ENCODE measurements at regions not wholly inside any gene's neighbourhood (a gene's known extent, or its start where the extent isn't known, plus 50 kb on each side); places are given as distances from the start of the nearest gene placed in this dataset.

- Mint-ChIP-seq H3K9me3 (peaks cover 0 to 5% (median 0%) of the 10 kb centered on the region in 7 donors), H3K36me3 (no peaks in the 10 kb centered on the region), H3K27me3 (peaks cover 6% of the 10 kb centered on the region), H3K4me3 (no peak overlapping the region), H3K27ac (no peak overlapping the region), H3K4me1 (peaks cover 0 to 4% (median 0%) of the 10 kb centered on the region in 4 donors)
- no peaks in the 10 kb centered on the region for H3K27me3 ChIP-seq (ENCODE audit: control insufficient read depth, insufficient read depth, low read length)
- ATAC-seq (ENCODE audit: low read depth in 2 of 2) (no peak), DNase-seq (no peak)
- H3K4me3 ChIP-seq (ENCODE audit: low read depth, low read length) = no peak overlapping the region
- no peaks in the 10 kb centered on the region for H3K4me1 ChIP-seq (ENCODE audit: control insufficient read depth, insufficient read depth, low read length, poor library complexity, severe bottlenecking)
- no peaks in the 10 kb centered on the region for H3K36me3 ChIP-seq (ENCODE audit: control insufficient read depth, insufficient read depth, low read length)
- no peak overlapping the region for H3K27ac ChIP-seq (ENCODE audit: insufficient read depth, low read length, poor library complexity, severe bottlenecking)
- no peaks in the 10 kb centered on the region for H3K9me3 ChIP-seq (ENCODE audit: control insufficient read depth in 2 of 2, low read length in 2 of 2)
These were observed 140.3 kb upstream of the FER start for GRCh38 chr5:108607421-108607820.

GRCh38 chr5:108606185-108606584, 141.5 kb upstream of the FER start:
- Mint-ChIP-seq H3K27me3 (peaks cover 6% of the 10 kb centered on the region), H3K27ac (no peak overlapping the region), H3K9me3 (peaks cover 0 to 4% (median 0%) of the 10 kb centered on the region in 7 donors), H3K4me3 (no peak overlapping the region), H3K36me3 (no peaks in the 10 kb centered on the region), H3K4me1 (peaks cover 0 to 4% (median 0%) of the 10 kb centered on the region in 4 donors)
- Histone ChIP-seq H3K36me3 (ENCODE audit: control insufficient read depth, insufficient read depth, low read length) (no peaks in the 10 kb centered on the region), H3K9me3 (ENCODE audit: control insufficient read depth in 2 of 2, low read length in 2 of 2) (no peaks in the 10 kb centered on the region), H3K27me3 (ENCODE audit: control insufficient read depth, insufficient read depth, low read length) (no peaks in the 10 kb centered on the region), H3K4me3 (ENCODE audit: low read depth, low read length) (no peak overlapping the region), H3K4me1 (ENCODE audit: control insufficient read depth, insufficient read depth, low read length, poor library complexity, severe bottlenecking) (no peaks in the 10 kb centered on the region), H3K27ac (ENCODE audit: insufficient read depth, low read length, poor library complexity, severe bottlenecking) (no peak overlapping the region)
- ATAC-seq (ENCODE audit: low read depth in 2 of 2) = no peak
- peak in 1 of 3 donors; percentile 23 for DNase-seq

GRCh38 chr5:108602830-108603229, 144.9 kb upstream of the FER start:
- H3K4me1 ChIP-seq (ENCODE audit: control insufficient read depth, insufficient read depth, low read length, poor library complexity, severe bottlenecking) = no peaks in the 10 kb centered on the region
- ATAC-seq (ENCODE audit: low read depth in 2 of 2) (no peak), DNase-seq (no peak)
- no peaks in the 10 kb centered on the region for H3K9me3 ChIP-seq (ENCODE audit: control insufficient read depth in 2 of 2, low read length in 2 of 2)
- H3K4me3 Mint-ChIP-seq = no peak overlapping the region
- H3K27ac Mint-ChIP-seq = no peak overlapping the region
- no peaks in the 10 kb centered on the region for H3K4me1 Mint-ChIP-seq
- H3K27ac ChIP-seq (ENCODE audit: insufficient read depth, low read length, poor library complexity, severe bottlenecking) = no peak overlapping the region
- peaks cover 0 to 1% (median 0%) of the 10 kb centered on the region in 7 donors for H3K9me3 Mint-ChIP-seq
- no peaks in the 10 kb centered on the region for H3K27me3 ChIP-seq (ENCODE audit: control insufficient read depth, insufficient read depth, low read length)
- peaks cover 11% of the 10 kb centered on the region for H3K27me3 Mint-ChIP-seq
- H3K36me3 Mint-ChIP-seq = no peaks in the 10 kb centered on the region
- H3K36me3 ChIP-seq (ENCODE audit: control insufficient read depth, insufficient read depth, low read length) = no peaks in the 10 kb centered on the region
- no peak overlapping the region for H3K4me3 ChIP-seq (ENCODE audit: low read depth, low read length)

- H3K27ac Mint-ChIP-seq = no peak overlapping the region
- H3K27me3 Mint-ChIP-seq = no peaks in the 10 kb centered on the region
- H3K4me1 Mint-ChIP-seq = no peaks in the 10 kb centered on the region
- H3K9me3 ChIP-seq (ENCODE audit: control insufficient read depth in 2 of 2, low read length in 2 of 2) = no peaks in the 10 kb centered on the region
- H3K4me3 ChIP-seq (ENCODE audit: low read depth, low read length) = no peak overlapping the region
- no peak overlapping the region for H3K27ac ChIP-seq (ENCODE audit: insufficient read depth, low read length, poor library complexity, severe bottlenecking)
- H3K36me3 Mint-ChIP-seq = no peaks in the 10 kb centered on the region
- DNase-seq (no peak), ATAC-seq (ENCODE audit: low read depth in 2 of 2) (no peak)
- no peaks in the 10 kb centered on the region for H3K27me3 ChIP-seq (ENCODE audit: control insufficient read depth, insufficient read depth, low read length)
- no peaks in the 10 kb centered on the region for H3K4me1 ChIP-seq (ENCODE audit: control insufficient read depth, insufficient read depth, low read length, poor library complexity, severe bottlenecking)
- no peaks in the 10 kb centered on the region for H3K36me3 ChIP-seq (ENCODE audit: control insufficient read depth, insufficient read depth, low read length)
- H3K9me3 Mint-ChIP-seq = peaks cover 0 to 4% (median 1%) of the 10 kb centered on the region in 7 donors
- H3K4me3 Mint-ChIP-seq = no peak overlapping the region
These were observed 156.9 kb upstream of the FER start for GRCh38 chr5:108590799-108591198.

GRCh38 chr5:108588323-108588722, 159.4 kb upstream of the FER start:
- H3K4me3 Mint-ChIP-seq = no peak overlapping the region
- no peak overlapping the region for H3K27ac ChIP-seq (ENCODE audit: insufficient read depth, low read length, poor library complexity, severe bottlenecking)
- DNase-seq (no peak), ATAC-seq (ENCODE audit: low read depth in 2 of 2) (no peak)
- no peaks in the 10 kb centered on the region for H3K27me3 ChIP-seq (ENCODE audit: control insufficient read depth, insufficient read depth, low read length)
- H3K9me3 ChIP-seq (ENCODE audit: control insufficient read depth in 2 of 2, low read length in 2 of 2) = no peaks in the 10 kb centered on the region
- H3K27ac Mint-ChIP-seq = no peak overlapping the region
- H3K4me3 ChIP-seq (ENCODE audit: low read depth, low read length) = no peak overlapping the region
- peaks cover 0 to 4% (median 0%) of the 10 kb centered on the region in 7 donors for H3K9me3 Mint-ChIP-seq
- no peaks in the 10 kb centered on the region for H3K27me3 Mint-ChIP-seq
- no peaks in the 10 kb centered on the region for H3K4me1 Mint-ChIP-seq
- H3K4me1 ChIP-seq (ENCODE audit: control insufficient read depth, insufficient read depth, low read length, poor library complexity, severe bottlenecking) = no peaks in the 10 kb centered on the region
- no peaks in the 10 kb centered on the region for H3K36me3 Mint-ChIP-seq
- no peaks in the 10 kb centered on the region for H3K36me3 ChIP-seq (ENCODE audit: control insufficient read depth, insufficient read depth, low read length)

- Histone ChIP-seq H3K4me1 (ENCODE audit: control insufficient read depth, insufficient read depth, low read length, poor library complexity, severe bottlenecking) (no peaks in the 10 kb centered on the region), H3K36me3 (ENCODE audit: control insufficient read depth, insufficient read depth, low read length) (no peaks in the 10 kb centered on the region), H3K27me3 (ENCODE audit: control insufficient read depth, insufficient read depth, low read length) (no peaks in the 10 kb centered on the region), H3K9me3 (ENCODE audit: control insufficient read depth in 2 of 2, low read length in 2 of 2) (no peaks in the 10 kb centered on the region), H3K4me3 (ENCODE audit: low read depth, low read length) (no peak overlapping the region), H3K27ac (ENCODE audit: insufficient read depth, low read length, poor library complexity, severe bottlenecking) (no peak overlapping the region)
- no peaks in the 10 kb centered on the region for H3K27me3 Mint-ChIP-seq
- H3K4me3 Mint-ChIP-seq = no peak overlapping the region
- H3K27ac Mint-ChIP-seq = no peak overlapping the region
- H3K4me1 Mint-ChIP-seq = no peaks in the 10 kb centered on the region
- DNase-seq = no peak
- H3K36me3 Mint-ChIP-seq = no peaks in the 10 kb centered on the region
- ATAC-seq (ENCODE audit: low read depth in 2 of 2) = no peak
- peaks cover 0 to 4% (median 0%) of the 10 kb centered on the region in 7 donors for H3K9me3 Mint-ChIP-seq
These were observed 159.9 kb upstream of the FER start for GRCh38 chr5:108587821-108588220.

- DNase-seq (no peak), ATAC-seq (ENCODE audit: low read depth in 2 of 2) (no peak)
- Histone ChIP-seq H3K27ac (ENCODE audit: insufficient read depth, low read length, poor library complexity, severe bottlenecking) (no peak overlapping the region), H3K9me3 (ENCODE audit: control insufficient read depth in 2 of 2, low read length in 2 of 2) (no peaks in the 10 kb centered on the region), H3K36me3 (ENCODE audit: control insufficient read depth, insufficient read depth, low read length) (no peaks in the 10 kb centered on the region), H3K4me3 (ENCODE audit: low read depth, low read length) (no peak overlapping the region), H3K27me3 (ENCODE audit: control insufficient read depth, insufficient read depth, low read length) (peaks cover 5% of the 10 kb centered on the region), H3K4me1 (ENCODE audit: control insufficient read depth, insufficient read depth, low read length, poor library complexity, severe bottlenecking) (no peaks in the 10 kb centered on the region)
- no peaks in the 10 kb centered on the region for H3K4me1 Mint-ChIP-seq
- H3K36me3 Mint-ChIP-seq = no peaks in the 10 kb centered on the region
- H3K4me3 Mint-ChIP-seq = no peak overlapping the region
- H3K27me3 Mint-ChIP-seq = no peaks in the 10 kb centered on the region
- no peak overlapping the region for H3K27ac Mint-ChIP-seq
- peaks cover 0 to 7% (median 0%) of the 10 kb centered on the region in 7 donors for H3K9me3 Mint-ChIP-seq
These were observed 166.7 kb upstream of the FER start for GRCh38 chr5:108581026-108581425.

GRCh38 chr5:108579236-108579635, 168.5 kb upstream of the FER start:
- Histone ChIP-seq H3K27me3 (ENCODE audit: control insufficient read depth, insufficient read depth, low read length) (peaks cover 5% of the 10 kb centered on the region), H3K27ac (ENCODE audit: insufficient read depth, low read length, poor library complexity, severe bottlenecking) (no peak overlapping the region), H3K9me3 (ENCODE audit: control insufficient read depth in 2 of 2, low read length in 2 of 2) (no peaks in the 10 kb centered on the region), H3K36me3 (ENCODE audit: control insufficient read depth, insufficient read depth, low read length) (no peaks in the 10 kb centered on the region), H3K4me3 (ENCODE audit: low read depth, low read length) (no peak overlapping the region), H3K4me1 (ENCODE audit: control insufficient read depth, insufficient read depth, low read length, poor library complexity, severe bottlenecking) (no peaks in the 10 kb centered on the region)
- Mint-ChIP-seq H3K27ac (no peak overlapping the region), H3K4me3 (no peak overlapping the region), H3K27me3 (no peaks in the 10 kb centered on the region), H3K4me1 (no peaks in the 10 kb centered on the region), H3K9me3 (peaks cover 0 to 16% (median 6%) of the 10 kb centered on the region in 7 donors), H3K36me3 (no peaks in the 10 kb centered on the region)
- ATAC-seq (ENCODE audit: low read depth in 2 of 2) (no peak), DNase-seq (no peak)
